Nephron progenitor cell (in vitro differentiated cells): ENCODE measurements at regions not wholly inside any gene's neighbourhood (a gene's known extent, or its start where the extent isn't known, plus 50 kb on each side); places are given as distances from the start of the nearest gene placed in this dataset.

Experiments
- DNase-seq: peaks from one replicate; pipeline ENCODE4 v3.0.0; 2021
- H3K27ac Mint-ChIP-seq: 2 replicates; pipeline ENCODE4 v1.8.0; 2021; ENCODE audit warnings: mild to moderate bottlenecking, moderate library complexity, mixed read lengths
- H3K27me3 Mint-ChIP-seq: 2 replicates; pipeline ENCODE4 v1.8.0; 2021; ENCODE audit warnings: mild to moderate bottlenecking, low read depth, mixed read lengths; ENCODE audit not compliant: poor library complexity
- H3K36me3 Mint-ChIP-seq: 2 replicates; pipeline ENCODE4 v1.8.0; 2021; ENCODE audit warnings: low read depth, mixed read lengths
- H3K4me1 Mint-ChIP-seq: 2 replicates; pipeline ENCODE4 v1.8.0; 2021; ENCODE audit warnings: mixed read lengths
- H3K4me3 Mint-ChIP-seq: 2 replicates; pipeline ENCODE4 v1.8.0; 2021; ENCODE audit warnings: mild to moderate bottlenecking, moderate library complexity, mixed read lengths
- H3K9me3 Mint-ChIP-seq: 2 replicates; pipeline ENCODE4 v1.8.0; 2021; ENCODE audit warnings: mild to moderate bottlenecking, moderate library complexity, mixed read lengths
- CTCF ChIP-seq: fragments of 200-600 bp; sonication (generic); IDR thresholded peaks from 2 replicates; pipeline ENCODE4 v1.5.0; 2021; ENCODE audit warnings: antibody characterized with exemption

GRCh38 chr5:111976705-111977435, 219.9 kb upstream of the NREP start:
- H3K27me3 Mint-ChIP-seq: peaks cover 4% of the 10 kb centered on the region
- H3K4me3 Mint-ChIP-seq: no peak overlapping the region
- no peaks in the 10 kb centered on the region for H3K4me1 Mint-ChIP-seq
- no peaks in the 10 kb centered on the region for H3K9me3 Mint-ChIP-seq
- no peaks in the 10 kb centered on the region for H3K36me3 Mint-ChIP-seq
- H3K27ac Mint-ChIP-seq: no peak overlapping the region
- no peak for DNase-seq
- no peak for TF ChIP-seq CTCF

- no peak for TF ChIP-seq CTCF
- Mint-ChIP-seq H3K4me3 (no peak overlapping the region), H3K9me3 (no peaks in the 10 kb centered on the region), H3K4me1 (no peaks in the 10 kb centered on the region), H3K27ac (no peak overlapping the region), H3K36me3 (no peaks in the 10 kb centered on the region), H3K27me3 (peaks cover 8% of the 10 kb centered on the region)
- no peak for DNase-seq
These were observed 218.1 kb upstream of the NREP start for GRCh38 chr5:111975133-111975532.

GRCh38 chr5:111973961-111974360, 217.0 kb upstream of the NREP start:
- TF ChIP-seq CTCF: no peak
- H3K4me1 Mint-ChIP-seq: no peaks in the 10 kb centered on the region
- DNase-seq: no peak
- H3K27me3 Mint-ChIP-seq: peaks cover 11% of the 10 kb centered on the region
- H3K36me3 Mint-ChIP-seq: no peaks in the 10 kb centered on the region
- no peak overlapping the region for H3K27ac Mint-ChIP-seq
- no peaks in the 10 kb centered on the region for H3K9me3 Mint-ChIP-seq
- no peak overlapping the region for H3K4me3 Mint-ChIP-seq

GRCh38 chr5:111972548-111972947, 215.6 kb upstream of the NREP start:
- Mint-ChIP-seq H3K36me3 (no peaks in the 10 kb centered on the region), H3K4me1 (no peaks in the 10 kb centered on the region), H3K27ac (no peak overlapping the region), H3K27me3 (peaks cover 11% of the 10 kb centered on the region), H3K4me3 (no peak overlapping the region), H3K9me3 (no peaks in the 10 kb centered on the region)
- DNase-seq: no peak
- TF ChIP-seq CTCF: no peak

- no peaks in the 10 kb centered on the region for H3K36me3 Mint-ChIP-seq
- no peak for TF ChIP-seq CTCF
- no peak overlapping the region for H3K27ac Mint-ChIP-seq
- H3K27me3 Mint-ChIP-seq: peaks cover 11% of the 10 kb centered on the region
- no peaks in the 10 kb centered on the region for H3K4me1 Mint-ChIP-seq
- no peak for DNase-seq
- H3K9me3 Mint-ChIP-seq: no peaks in the 10 kb centered on the region
- H3K4me3 Mint-ChIP-seq: no peak overlapping the region
These were observed 215.1 kb upstream of the NREP start for GRCh38 chr5:111972080-111972479.

GRCh38 chr5:111968459-111968858, 211.5 kb upstream of the NREP start:
- no peak for DNase-seq

More at GRCh38 chr5:111968459-111968858, 211.5 kb upstream of the NREP start:
- Mint-ChIP-seq H3K36me3 (no peaks in the 10 kb centered on the region), H3K4me3 (no peak overlapping the region), H3K9me3 (no peaks in the 10 kb centered on the region), H3K27me3 (peaks cover 7% of the 10 kb centered on the region), H3K4me1 (no peaks in the 10 kb centered on the region), H3K27ac (no peak overlapping the region)
- no peak for TF ChIP-seq CTCF
